NCI-H2227 (cell line): ENCODE measurements at regions not wholly inside any gene's neighbourhood (a gene's known extent, or its start where the extent isn't known, plus 50 kb on each side); places are given as distances from the start of the nearest gene placed in this dataset.

ENCODE experiments used
- DNase-seq: peaks from one replicate; lab custom pipeline; 2025; ENCODE audit not compliant: unreplicated experiment; lab: John Stamatoyannopoulos, UW

DNA sequence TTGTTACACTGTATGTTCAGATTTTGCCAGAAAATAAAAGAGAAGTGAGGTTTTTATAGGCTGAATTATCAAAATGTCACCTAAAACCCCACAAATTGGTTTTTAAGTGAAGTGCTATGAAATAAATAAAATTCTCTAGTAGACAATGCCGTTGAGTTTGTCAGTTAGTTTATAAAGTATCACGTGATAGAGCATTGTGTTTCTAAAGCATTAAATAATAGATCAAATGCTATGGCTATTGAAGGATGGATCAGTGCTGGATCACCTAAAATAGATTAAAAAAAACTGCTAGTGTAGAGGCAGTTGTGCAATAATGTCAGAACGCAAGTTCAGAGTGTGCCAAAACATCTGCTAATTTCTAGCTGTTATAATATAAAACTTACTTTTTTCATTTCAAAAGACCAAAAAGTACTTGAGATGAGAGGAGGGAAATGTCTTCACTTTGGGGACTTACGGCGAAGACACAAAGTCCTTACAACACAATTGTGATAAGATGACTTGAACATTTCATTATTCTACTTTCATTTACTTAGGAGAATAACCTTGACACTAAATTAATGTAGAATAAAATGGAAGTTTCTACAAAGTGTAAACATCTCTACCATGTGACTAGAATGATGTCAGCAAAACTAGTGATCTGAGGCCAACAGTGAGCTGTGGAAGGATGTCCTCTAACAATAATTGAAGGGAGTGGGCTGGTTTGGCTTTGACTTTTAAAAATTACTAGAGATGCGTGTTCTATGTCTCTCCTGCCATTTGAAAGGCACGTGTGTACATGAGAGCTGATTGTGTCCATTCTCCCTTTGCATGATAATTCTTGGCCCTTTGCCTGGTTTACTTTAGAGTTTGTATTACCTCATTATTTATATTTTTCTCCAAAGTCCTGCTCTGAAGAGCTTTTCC is 154.4 kb upstream of the PDE3A start:
- no peak for DNase-seq

DNA sequence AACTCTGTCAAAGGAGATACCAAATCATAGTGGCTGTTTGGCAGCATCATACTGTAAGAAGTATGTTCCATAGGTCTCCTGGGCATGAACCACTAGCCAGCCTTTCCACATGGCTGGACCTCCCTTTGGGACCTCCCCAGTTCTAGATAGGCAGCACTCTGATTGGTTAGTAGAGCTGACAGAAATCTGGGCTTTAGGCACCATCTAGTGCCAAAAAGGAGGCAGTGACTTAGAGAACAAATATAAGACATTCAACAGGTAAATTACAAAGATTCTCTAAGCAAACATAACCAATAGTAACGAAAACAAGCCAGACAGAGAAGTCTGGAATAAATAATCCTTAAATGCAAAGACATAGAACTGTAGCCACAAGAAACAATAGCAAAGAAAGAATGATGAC is 148.0 kb upstream of the PDE3A start:
- no peak for DNase-seq

DNA sequence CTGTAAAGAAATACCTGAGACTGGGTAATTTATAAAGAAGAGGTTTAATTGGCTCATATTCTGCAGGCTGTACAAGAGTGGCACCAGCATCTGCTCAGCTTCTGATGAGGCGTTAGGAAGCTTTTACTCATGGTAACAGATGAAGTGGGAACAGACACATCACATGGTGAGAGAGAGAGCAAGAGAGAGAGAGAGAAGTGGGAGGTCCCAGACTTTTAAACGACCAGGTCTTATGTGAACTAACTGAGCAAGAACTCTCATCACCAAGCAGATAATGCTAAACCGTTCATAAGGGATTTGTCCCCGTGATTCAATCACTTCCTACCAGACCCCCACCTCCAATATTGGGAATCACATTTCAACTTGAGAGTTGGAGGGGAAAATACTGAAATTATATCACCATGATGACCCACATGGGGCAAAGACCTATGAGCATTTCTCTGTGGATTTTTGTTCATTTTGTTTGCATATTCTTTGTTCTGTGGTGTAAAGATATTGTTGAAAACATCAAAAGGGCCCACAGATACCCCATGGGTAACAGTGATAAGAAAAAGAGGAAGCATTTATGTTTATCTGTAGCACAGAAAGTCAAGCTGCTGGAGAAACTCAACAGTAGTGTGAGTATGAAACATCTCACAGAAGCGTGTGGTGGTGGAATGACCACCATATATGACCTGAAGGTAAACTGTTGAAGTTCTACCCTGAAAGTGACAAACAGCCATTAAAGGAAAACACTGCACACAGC is 135.2 kb upstream of the PDE3A start:
- DNase-seq = no peak

DNA sequence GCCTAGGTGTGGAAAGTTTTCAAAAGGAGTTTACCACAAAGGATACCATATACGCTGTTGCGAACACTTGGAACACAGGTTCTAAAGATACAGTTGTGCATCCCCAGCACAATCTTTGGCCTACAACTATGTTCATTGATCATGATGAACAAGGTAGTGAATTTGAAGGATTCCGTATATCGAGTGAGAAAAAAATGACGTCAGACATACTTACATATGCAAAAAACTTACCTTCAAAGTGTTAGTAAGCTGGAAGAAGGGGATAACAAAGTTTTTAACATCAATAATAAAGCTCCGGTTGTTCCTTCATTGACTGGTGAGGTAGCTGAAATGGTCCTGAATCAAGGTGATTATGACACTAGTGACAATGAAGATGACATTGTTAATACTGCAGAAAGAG is 133.9 kb upstream of the PDE3A start:
- DNase-seq = no peak

DNA sequence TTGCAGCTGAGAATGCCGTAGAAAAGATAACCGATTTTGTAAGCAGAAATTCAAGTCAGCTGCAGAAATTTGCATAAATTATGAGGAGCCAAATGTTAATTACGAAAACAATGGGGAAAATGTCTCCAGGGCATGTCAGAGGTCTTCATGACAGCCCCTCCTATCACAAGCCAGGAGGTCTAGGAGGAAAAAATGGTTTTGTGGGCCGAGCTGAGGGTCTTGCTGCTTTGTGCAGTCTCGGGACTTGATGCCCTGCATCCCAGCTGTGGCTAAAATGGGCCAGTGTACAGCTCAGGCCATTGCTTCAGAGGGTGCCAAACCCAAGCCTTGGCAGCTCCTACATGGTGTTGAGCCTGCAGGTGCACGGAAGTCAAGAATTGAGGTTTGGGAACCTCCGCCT is 131.2 kb upstream of the PDE3A start:
- no peak for DNase-seq

DNA sequence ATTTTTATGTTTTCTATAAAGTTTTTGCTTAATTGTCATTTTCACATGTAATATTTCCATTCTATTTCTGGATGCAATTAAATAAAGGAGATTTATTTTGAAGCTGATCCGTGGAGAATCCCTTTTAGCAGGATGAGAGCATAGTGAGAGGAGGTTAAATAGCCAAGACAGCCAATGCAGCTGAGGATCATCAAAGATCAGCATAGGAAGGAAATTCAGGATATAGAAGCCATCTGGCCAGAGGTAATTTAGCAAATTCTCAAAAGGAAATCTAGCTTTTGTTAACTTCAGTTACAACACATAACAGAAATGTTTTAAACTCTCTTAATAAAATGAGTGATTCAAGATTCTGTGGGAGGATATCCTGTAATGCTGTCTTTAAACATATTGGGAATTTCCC is 122.8 kb upstream of the PDE3A start:
- no peak for DNase-seq

DNA sequence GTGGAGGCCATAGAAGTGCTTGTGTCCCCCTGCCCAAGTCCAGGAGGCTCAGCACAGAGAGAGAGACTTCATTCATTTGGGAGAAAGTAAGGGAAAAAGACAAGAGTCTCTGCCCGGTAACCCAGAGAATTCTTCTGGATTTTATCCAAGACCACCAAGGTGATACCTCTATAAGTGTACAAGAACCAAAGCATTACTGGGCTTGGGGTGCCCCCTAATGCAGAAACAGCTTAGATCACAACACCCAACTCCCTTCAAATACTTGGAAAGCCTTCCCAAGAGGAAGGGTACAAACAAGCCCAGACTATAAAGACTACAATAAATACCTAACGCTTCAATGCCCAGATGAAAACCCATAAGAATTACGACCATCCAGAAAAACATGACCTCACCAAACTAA is 119.7 kb upstream of the PDE3A start:
- no peak for DNase-seq

DNA sequence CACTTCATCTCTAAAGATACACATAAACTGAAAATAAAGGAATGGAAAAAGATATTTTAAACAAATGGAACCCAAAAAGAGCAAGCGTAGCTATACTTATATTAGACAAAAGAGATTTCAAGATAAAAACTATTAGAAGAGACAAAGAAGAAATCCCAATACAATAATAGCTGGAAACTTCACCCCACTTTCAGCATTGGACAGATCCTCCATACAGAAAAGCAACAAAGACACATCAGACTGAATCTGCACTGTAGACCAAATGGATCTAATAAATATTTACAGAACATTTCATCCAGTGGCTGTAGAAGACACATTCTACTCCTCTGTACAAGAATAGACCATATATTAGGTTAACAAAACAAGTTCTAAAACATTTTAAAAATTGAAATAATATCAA is 117.6 kb upstream of the PDE3A start:
- no peak for DNase-seq

DNA sequence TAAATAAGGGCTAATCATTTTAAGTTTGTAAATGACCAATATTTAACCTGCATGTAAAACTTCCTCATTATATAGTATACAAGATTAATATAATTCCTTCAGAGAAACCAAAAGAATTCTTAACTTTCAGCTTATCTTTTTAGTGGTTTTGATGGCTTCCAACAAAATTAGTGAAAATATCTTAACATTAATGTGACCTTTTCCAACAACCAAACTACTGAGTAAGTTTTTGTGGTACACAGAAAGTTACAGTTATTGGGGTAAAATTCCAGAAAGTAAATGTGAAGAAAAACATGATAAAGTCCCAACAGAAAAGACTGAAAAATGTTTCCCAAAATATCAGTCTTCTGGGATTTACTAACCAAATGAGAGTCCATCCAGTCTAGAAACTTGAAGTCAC is 111.0 kb upstream of the PDE3A start:
- no peak for DNase-seq

DNA sequence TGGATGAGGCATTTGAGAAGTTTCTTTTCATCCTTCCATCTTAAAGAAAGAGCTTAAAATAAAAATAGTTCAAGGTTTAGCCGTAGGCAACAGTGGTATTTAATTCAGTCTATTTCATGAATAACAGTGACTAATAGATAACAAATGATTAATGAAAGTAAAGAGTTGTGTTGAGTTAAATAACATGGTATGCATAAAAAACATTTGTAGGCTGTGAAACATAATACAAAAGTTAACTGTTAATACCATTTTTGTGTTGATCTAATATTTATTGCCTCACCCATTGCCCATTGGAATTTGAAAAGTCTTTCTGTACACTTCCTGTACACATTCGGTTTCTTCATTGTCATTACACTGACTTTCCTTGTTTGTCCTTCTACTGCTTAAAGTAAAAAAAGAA is 108.6 kb upstream of the PDE3A start:
- no peak for DNase-seq

DNA sequence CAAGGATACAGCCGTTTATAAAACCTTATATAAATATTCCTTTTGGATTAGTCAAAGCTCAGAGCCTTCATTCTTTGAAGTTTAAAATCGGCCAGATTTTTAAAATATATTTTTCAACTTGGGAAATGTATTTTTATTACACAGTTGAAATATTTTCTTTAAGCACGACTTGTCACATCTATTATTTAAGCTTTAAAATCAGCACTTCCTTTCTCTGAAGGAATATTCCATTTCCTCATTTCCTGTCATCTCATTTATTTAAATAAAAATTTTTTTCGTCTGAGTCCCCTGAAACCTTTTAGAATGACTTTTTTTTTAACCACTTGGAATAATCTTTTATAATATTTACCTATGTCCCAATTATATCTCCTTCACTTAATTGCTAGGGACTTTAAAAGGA is 107.5 kb upstream of the PDE3A start:
- DNase-seq = no peak

DNA sequence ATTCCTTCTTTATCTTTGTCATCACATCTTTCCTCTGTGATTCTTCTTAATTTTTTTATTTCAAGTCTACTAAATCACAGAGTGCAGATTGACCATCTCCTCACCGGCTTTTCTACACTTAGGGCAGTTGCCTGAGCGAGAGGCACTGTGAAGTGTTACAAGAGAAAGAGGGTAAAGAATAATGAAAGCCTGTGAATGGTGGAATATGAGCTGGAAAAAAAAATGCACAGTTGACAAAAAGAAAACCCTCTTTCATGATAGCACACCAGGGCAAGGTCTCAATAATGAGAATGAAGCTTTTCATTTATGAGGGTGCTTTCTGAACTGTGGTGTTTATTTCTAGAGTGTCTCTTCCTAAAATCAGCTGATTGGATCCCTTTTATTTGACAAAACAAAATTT is 106.2 kb upstream of the PDE3A start:
- no peak for DNase-seq

DNA sequence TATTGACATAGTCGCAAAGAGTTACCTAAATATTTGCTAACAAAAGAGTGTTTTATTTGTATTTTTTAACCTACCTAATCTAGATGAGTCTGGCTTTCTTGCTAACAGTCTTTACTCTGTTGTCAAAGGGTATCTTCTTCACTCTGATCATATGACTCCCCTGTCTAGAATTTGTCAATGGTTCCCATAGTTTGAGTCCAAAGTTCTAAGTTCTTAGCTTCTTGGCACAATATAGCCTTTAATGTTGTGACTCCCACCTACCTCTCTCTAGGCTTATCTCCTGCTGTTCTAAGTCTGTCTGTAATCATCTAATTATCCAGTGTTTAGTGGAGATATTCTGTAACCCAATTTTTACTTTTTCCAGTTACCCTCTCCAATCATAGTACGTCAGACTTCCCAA is 104.3 kb upstream of the PDE3A start:
- no peak for DNase-seq

DNA sequence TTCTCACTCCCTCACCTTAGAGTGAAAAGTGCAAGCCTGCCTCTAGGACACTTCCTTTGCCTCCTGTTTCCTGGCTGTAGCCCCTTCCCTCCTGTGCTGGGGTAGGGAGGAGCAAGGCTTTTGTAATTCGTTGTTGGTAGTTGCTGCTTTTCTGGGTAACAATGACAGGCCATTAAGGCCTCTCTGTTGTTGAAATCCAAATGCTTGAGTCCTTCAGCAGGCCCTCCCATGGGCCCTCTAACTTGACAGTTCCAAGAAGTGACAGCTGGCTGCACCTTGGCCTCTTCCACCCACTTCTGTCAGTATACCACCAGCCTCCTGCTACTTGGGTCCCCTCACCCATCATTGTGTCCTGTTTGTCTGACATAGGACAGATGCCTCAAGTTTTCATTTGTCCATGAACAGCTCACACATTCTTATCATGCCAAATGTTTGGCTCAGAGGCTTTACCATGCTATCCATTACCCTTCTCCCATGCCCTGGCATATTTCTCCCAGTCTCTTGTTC is 103.7 kb upstream of the PDE3A start:
- DNase-seq = no peak

DNA sequence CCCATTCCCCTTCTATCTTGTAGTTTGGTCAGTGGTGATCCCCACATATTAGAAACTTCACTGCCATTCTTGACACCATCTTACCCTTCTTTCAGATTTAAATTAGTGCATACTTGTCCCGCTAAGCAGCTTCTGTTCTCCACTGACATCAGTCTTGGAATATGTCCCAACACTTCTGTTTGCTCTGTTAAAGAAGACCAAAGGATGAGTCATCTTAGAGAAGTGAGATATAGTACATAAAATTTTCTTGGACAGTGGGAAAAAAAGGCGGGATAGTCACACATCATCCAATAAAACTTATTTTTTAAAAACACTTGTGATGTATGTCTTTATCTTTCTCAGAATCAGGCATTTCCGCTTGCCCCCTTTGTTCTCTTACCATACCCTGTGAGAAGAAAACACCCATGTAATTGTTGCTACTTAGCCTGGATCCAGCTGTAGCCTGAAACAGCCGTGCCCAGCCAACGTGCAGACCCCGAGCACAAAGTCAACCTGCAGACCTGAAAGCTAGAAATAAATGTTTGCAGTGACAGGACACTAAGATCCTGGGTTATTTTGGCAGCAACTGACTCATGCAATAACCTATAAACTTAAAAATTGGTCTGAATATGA is 100.1 kb upstream of the PDE3A start:
- DNase-seq = no peak

DNA sequence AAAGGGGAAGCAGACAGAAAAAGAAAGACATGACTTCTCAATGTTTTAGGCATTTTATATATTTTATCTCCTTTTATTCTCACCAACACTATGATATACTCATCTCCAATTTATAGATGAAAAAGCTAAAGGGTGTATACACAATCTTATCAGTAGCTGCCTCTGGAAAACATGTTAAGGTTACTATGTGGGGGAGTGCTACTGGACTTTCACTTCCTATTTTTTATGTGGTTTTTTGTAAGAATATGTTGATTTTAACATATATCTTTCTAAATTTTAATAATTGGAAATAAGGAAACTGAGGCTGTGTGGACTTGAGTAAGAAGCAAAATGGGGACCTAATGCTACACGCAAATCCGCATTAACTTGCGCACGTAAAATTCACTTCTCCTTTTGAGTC is 99.6 kb upstream of the PDE3A start:
- DNase-seq = no peak

DNA sequence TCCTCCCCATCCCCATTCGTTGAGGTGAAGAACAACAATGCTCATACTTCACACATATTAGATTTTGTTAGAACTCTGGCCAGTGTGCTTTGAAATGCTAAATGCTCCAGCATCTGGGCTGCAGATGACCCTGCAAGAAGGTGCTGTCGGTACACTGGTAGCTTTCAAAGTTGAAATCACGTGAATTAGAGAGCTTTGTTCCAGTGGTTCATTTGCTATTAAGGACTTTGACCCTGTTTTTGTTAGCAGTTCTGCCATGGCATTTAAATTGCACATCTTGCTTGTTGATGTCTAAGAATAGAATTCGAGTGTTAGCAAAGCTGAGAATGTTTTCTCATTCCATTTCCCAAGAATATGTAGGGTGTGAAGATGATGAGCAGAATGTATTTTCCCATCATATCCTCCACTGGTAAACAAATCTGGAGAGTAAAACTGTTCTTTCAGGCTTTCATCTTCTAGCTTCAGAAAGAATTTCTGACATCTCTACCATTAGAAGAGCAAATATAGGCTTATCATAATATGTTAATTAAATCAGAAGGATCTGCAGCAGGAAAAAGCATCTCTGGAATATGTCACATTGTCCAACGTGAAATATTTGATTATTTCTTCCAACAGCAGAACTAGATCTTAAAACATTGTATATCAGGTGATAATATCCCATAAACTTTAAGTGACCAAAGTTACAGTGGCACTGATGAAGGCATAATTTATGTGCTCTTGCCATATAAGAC is 98.8 kb upstream of the PDE3A start:
- DNase-seq = no peak

DNA sequence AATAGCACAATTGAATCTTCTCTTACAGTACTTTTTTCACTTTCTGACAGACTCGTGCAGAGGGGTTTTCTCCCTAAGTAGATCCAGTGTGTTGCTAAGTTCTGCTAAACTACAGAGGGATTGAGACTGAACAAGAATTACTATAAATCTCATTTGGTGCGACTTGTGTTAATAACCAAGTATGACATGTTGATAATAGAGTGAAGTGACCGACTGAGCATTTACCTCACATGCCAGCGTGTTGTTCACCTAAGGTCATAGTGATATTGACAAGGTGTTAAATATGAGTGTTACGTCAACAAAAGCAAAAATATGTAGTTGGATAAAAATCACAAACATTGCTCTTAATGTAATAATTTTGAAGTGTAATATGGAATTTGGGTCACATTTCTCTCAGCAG is 97.8 kb upstream of the PDE3A start:
- no peak for DNase-seq

DNA sequence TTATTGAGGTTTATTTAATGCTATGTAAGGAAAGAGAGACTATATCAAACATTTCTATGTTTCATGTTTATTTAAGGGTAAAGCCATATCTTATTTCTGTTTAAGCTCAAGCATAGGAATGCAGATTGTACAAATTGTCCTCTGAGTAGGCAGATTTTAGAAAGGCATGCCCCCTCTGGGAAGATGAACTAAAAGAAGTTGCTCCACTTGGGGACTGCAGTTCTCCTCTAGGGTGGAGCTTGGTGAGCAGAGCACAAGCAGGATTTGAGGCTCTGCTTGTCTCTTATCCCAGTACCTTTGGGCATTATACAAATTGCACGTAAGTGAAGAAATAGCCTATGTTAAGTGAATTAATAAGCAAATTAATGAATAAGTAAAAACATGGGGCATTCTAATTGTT is 96.2 kb upstream of the PDE3A start:
- no peak for DNase-seq

DNA sequence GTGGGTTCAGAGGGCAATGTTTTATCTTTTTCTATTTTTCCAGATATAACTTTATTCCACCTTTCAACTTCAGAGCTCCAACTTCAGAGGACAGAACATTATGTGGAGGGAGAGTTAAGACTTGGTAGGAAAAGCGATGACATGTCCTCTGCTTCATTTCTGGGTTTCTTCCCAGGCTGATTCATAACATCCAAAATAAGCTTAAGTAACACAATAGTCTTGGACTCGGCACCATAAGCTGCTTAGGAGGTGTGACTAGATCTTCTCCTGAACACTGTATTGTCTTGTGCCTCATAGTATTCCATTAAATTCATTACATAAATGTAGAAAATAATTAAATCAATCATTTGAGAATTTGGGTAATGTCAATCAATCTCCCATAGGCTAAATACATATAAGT is 95.5 kb upstream of the PDE3A start:
- DNase-seq = no peak

DNA sequence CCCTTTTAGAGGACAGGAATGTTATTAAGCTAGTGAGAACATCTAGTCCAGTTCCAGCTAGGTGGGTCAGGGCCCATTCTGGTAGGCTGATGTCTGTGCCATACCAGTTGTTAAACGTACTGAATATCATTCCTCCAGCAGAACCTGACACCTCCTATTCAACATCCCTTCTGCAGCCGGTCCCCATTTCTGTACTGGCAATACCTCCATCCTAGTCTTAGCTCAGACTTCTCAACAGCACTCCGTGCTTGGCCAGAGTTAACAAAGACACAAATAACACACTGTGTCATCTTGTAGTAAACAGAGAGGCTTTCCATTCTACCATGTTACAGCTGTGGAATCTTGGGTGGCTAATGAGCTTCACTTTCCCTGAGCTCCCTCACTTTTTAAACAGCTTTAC is 94.3 kb upstream of the PDE3A start:
- no peak for DNase-seq
